IMR-90 (cell line): ENCODE measurements at regions not wholly inside any gene's neighbourhood (a gene's known extent, or its start where the extent isn't known, plus 50 kb on each side); places are given as distances from the start of the nearest gene placed in this dataset.

Source experiments
- ATAC-seq: fragments of 200-7000 bp; cut with Tn5 transposase; 2 replicates; pipeline ENCODE4 v1.9.1; 2020; ENCODE audit warnings: low read depth, mild to moderate bottlenecking, moderate library complexity
- BruUV-seq: library from RNA; stranded (reverse); fragments of 400-500 nt; replicated peaks from 2 replicates; lab custom pipeline; 2021; lab: Mats Ljungman, UMichigan
- CTCF ChIA-PET: fragments of 300-600 bp; formaldehyde crosslinking; extraction: SDS; loops from one replicate; lab custom pipeline; 2021; ENCODE audit warnings: antibody characterized with exemption; lab: Yijun Ruan, JAX
- POLR2A ChIA-PET: fragments of 300-600 bp; sonication (Branson Sonifier 250); formaldehyde crosslinking; loops from one replicate; lab custom pipeline; 2022; ENCODE audit warnings: antibody characterized with exemption; ENCODE audit not compliant: unreplicated experiment; lab: Charles Lee
- DNase-seq: peaks from one replicate; pipeline ENCODE4 v3.0.0; 2013
- H2AFZ ChIP-seq: replicated peaks from 2 replicates; pipeline ENCODE3; 2013; ENCODE audit warnings: low read length, mild to moderate bottlenecking; ENCODE audit not compliant: poor library complexity
- H2AK5ac ChIP-seq: 2 replicates; pipeline ENCODE4 v1.6.1; 2013; ENCODE audit warnings: low read depth, low read length, inconsistent platforms
- H2AK9ac ChIP-seq: replicated peaks from 2 replicates; pipeline ENCODE3; 2013; ENCODE audit warnings: mild to moderate bottlenecking, low read depth, low read length, moderate library complexity; ENCODE audit not compliant: poor library complexity
- H2BK120ac ChIP-seq: 2 replicates; pipeline ENCODE4 v1.6.1; 2013; ENCODE audit warnings: low read depth, low read length, inconsistent platforms
- H2BK15ac ChIP-seq: 3 replicates; pipeline ENCODE4 v1.6.1; 2013; ENCODE audit warnings: low read depth, low read length, inconsistent platforms
- H2BK20ac ChIP-seq: 2 replicates; pipeline ENCODE4 v1.6.1; 2013; ENCODE audit warnings: low read depth, mild to moderate bottlenecking, inconsistent platforms, low read length, moderate library complexity
- H2BK5ac ChIP-seq: 2 replicates; pipeline ENCODE4 v1.6.1; 2013; ENCODE audit warnings: mild to moderate bottlenecking, low read depth, low read length, inconsistent platforms; ENCODE audit not compliant: poor library complexity, severe bottlenecking
- H3K14ac ChIP-seq: replicated peaks from 2 replicates; pipeline ENCODE4 v1.6.1; 2013; ENCODE audit warnings: low read depth, low read length, inconsistent platforms
- H3K18ac ChIP-seq: 2 replicates; pipeline ENCODE4 v1.6.1; 2013; ENCODE audit warnings: low read depth, low read length, control low read depth
- H3K23ac ChIP-seq: 2 replicates; pipeline ENCODE4 v1.6.1; 2013; ENCODE audit warnings: low read depth, low read length, inconsistent platforms
- H3K27ac ChIP-seq: 2 replicates; pipeline ENCODE4 v1.5.1; 2013; ENCODE audit warnings: mild to moderate bottlenecking, control low read depth, low read length; ENCODE audit not compliant: insufficient read depth
- H3K27me3 ChIP-seq: 2 replicates; pipeline ENCODE4 v1.6.1; 2013; ENCODE audit warnings: low read length; ENCODE audit not compliant: control insufficient read depth, insufficient read depth
- H3K36me3 ChIP-seq: 2 replicates; pipeline ENCODE4 v1.6.1; 2013; ENCODE audit warnings: low read length, mixed read lengths; ENCODE audit not compliant: control insufficient read depth, insufficient read depth
- H3K4ac ChIP-seq: 2 replicates; pipeline ENCODE4 v1.6.1; 2013; ENCODE audit warnings: low read depth, low read length, inconsistent platforms
- H3K4me1 ChIP-seq: 2 replicates; pipeline ENCODE4 v1.6.1; 2013; ENCODE audit warnings: low read length, mixed read lengths; ENCODE audit not compliant: control insufficient read depth, insufficient read depth
- H3K4me2 ChIP-seq: 2 replicates; pipeline ENCODE4 v1.6.1; 2013; ENCODE audit warnings: low read depth, mild to moderate bottlenecking, control low read depth, low read length, moderate library complexity
- H3K4me3 ChIP-seq: 2 replicates; pipeline ENCODE4 v1.5.1; 2013; ENCODE audit warnings: low read depth, mild to moderate bottlenecking, control low read depth, low read length, moderate library complexity; ENCODE audit not compliant: insufficient read depth
- H3K56ac ChIP-seq: 2 replicates; pipeline ENCODE4 v1.6.1; 2013; ENCODE audit warnings: low read length, inconsistent platforms; ENCODE audit not compliant: insufficient read depth; ENCODE audit errors: extremely low read depth
- H3K79me1 ChIP-seq, 2 experiments: 2 replicates each; pipeline ENCODE4 v1.6.1; 2013; ENCODE audit warnings: low read length in 2 of 2, inconsistent platforms in 1 of 2, low read depth in 1 of 2
- H3K9ac ChIP-seq: 2 replicates; pipeline ENCODE4 v1.6.1; 2013; ENCODE audit warnings: low read depth, low read length, control low read depth
- H3K9me1 ChIP-seq: 2 replicates; pipeline ENCODE4 v1.6.1; 2013; ENCODE audit warnings: low read length, inconsistent platforms; ENCODE audit not compliant: insufficient read depth
- H3K9me3 ChIP-seq: 2 replicates; pipeline ENCODE4 v1.6.1; 2013; ENCODE audit warnings: low read length; ENCODE audit not compliant: control insufficient read depth, insufficient read depth
- H4K20me1 ChIP-seq: 2 replicates; pipeline ENCODE4 v1.6.1; 2013; ENCODE audit warnings: low read length, inconsistent platforms; ENCODE audit not compliant: insufficient read depth
- H4K5ac ChIP-seq: 2 replicates; pipeline ENCODE4 v1.6.1; 2013; ENCODE audit warnings: mild to moderate bottlenecking, low read depth, low read length, control low read depth
- H4K8ac ChIP-seq, 2 experiments: 2 replicates each; pipeline ENCODE4 v1.6.1; 2013; ENCODE audit warnings: low read depth in 2 of 2, low read length in 2 of 2, control low read depth in 1 of 2, inconsistent platforms in 1 of 2
- H4K91ac ChIP-seq: 2 replicates; pipeline ENCODE4 v1.6.1; 2013; ENCODE audit warnings: low read depth, low read length, inconsistent platforms; ENCODE audit not compliant: insufficient read depth
- BHLHE40 ChIP-seq: fragments of 150-350 bp; IDR thresholded peaks from 2 replicates; pipeline ENCODE4 v1.6.1; 2016; ENCODE audit warnings: mild to moderate bottlenecking, low read depth, low read length
- CHD1 ChIP-seq: IDR thresholded peaks from 2 replicates; pipeline ENCODE4 v1.6.1; 2012; ENCODE audit warnings: low read depth, low read length, improper control_type of control experiment
- FOS ChIP-seq: fragments of 150-350 bp; IDR thresholded peaks from 2 replicates; pipeline ENCODE4 v1.6.1; 2016; ENCODE audit warnings: low read depth, low read length
- MAFK ChIP-seq: IDR thresholded peaks from 2 replicates; pipeline ENCODE4 v1.6.1; 2012; ENCODE audit warnings: low read depth, low read length, improper control_type of control experiment
- MXI1 ChIP-seq: IDR thresholded peaks from 2 replicates; pipeline ENCODE4 v1.6.1; 2012; ENCODE audit warnings: low read depth, mild to moderate bottlenecking, low read length, moderate library complexity, borderline replicate concordance
- NFE2L2 ChIP-seq: fragments of 150-350 bp; IDR thresholded peaks from 2 replicates; pipeline ENCODE4 v1.6.1; 2016; ENCODE audit warnings: low read depth, mild to moderate bottlenecking, low read length
- POLR2A ChIP-seq: IDR thresholded peaks from 2 replicates; pipeline ENCODE4 v1.6.1; 2012; ENCODE audit warnings: mild to moderate bottlenecking, low read depth, low read length
- RAD21 ChIP-seq: IDR thresholded peaks from 2 replicates; pipeline ENCODE4 v1.6.1; 2012; ENCODE audit warnings: low read length, improper control_type of control experiment
- RCOR1 ChIP-seq: IDR thresholded peaks from 2 replicates; pipeline ENCODE4 v1.6.1; 2012; ENCODE audit warnings: mild to moderate bottlenecking, low read length, improper control_type of control experiment; ENCODE audit not compliant: insufficient replicate concordance
- RFX5 ChIP-seq: IDR thresholded peaks from 2 replicates; pipeline ENCODE4 v1.8.0; 2012; ENCODE audit warnings: low read depth, mild to moderate bottlenecking, low read length, moderate library complexity
- SMC3 ChIP-seq: fragments of 150-350 bp; IDR thresholded peaks from 2 replicates; pipeline ENCODE4 v1.6.1; 2016; ENCODE audit warnings: low read depth, mild to moderate bottlenecking, antibody characterized with exemption, low read length, moderate library complexity
- WGBS, 2 experiments: methylation state at CpG; one replicate each; pipeline versions ENCODE4 v1.1.5 to v1.1.7; 2013; ENCODE audit warnings: missing lambda C conversion rate in 2 of 2; ENCODE audit not compliant: insufficient read length in 1 of 2; ENCODE audit errors: extremely low coverage in 2 of 2; 5-methylcytosine and 5-hydroxymethylcytosine counted together
- dilution Hi-C: fragments of 300-500 bp; cut with HindIII; formaldehyde crosslinking; loops from one replicate; pipeline ENCODE4 v1.14.3; 2018; ENCODE audit warnings: low sequenced_read_pairs; ENCODE audit not compliant: unreplicated experiment
- in situ Hi-C: fragments of 300-500 bp; cut with MboI; formaldehyde crosslinking; loops from 3 replicates; pipeline ENCODE4 v1.14.3; 2019; ENCODE audit warnings: low sequenced_read_pairs, inconsistent platforms, mixed read lengths
- intact Hi-C: fragments of 100-400 bp; cut with micrococcal nuclease; formaldehyde crosslinking; loops from 2 replicates; pipeline ENCODE4 v1.10.0; 2022
- TF ChIP-seq, protein P1 (sequence below): conservative IDR thresholded peaks from 2 replicates; pipeline ENCODE4 v1.5.1; 2012; ENCODE audit warnings: mild to moderate bottlenecking, low read depth, low read length, improper control_type of control experiment
- TF ChIP-seq, protein P2 (sequence below): fragments of 150-350 bp; IDR thresholded peaks from 2 replicates; pipeline ENCODE4 v1.6.1; 2016; ENCODE audit warnings: low read depth, mild to moderate bottlenecking, low read length, moderate library complexity, borderline replicate concordance

DNA sequence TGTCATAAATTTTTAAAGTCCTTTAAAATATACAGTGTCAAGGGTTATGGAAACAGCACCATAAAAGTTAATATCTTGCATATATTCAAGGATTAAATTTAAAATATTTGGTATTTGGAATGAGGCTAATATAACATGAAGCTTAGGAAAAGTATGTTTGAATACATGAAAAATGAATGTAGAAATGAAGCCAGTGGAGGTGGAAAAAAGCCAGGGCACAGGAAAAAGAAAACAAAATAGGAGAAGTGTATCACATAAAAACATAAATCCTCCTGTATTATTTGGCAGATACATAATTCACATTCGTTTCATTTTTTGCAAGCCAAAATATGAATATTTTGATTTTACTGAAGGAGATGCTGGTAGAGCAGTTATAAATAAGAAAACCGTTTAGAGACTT is 587.0 kb upstream of the ZNF608 start:
- H3K27ac ChIP-seq, result no peak overlapping the region
- ChIA-PET CTCF (interaction anchor here (0.6 kb wide), 1 partner anchor 285 kb away, joined by 3 read pairs; no protein-coding TSS in a partner anchor), POLR2A (no interaction called here)
- no peak overlapping the region for H2BK5ac ChIP-seq
- no peak overlapping the region for H3K18ac ChIP-seq
- no peaks in the 10 kb centered on the region for H3K36me3 ChIP-seq
- H4K20me1 ChIP-seq, result no peaks in the 10 kb centered on the region
- no peaks in the 10 kb centered on the region; the same call in 1 of the 2 replicates for H3K27me3 ChIP-seq
- no peaks in the 10 kb centered on the region for H3K9me3 ChIP-seq
- peaks cover 4% of the 10 kb centered on the region; the same call in 1 of the 2 replicates for H3K4me1 ChIP-seq
- dilution Hi-C loops, result no loop called here
- in situ Hi-C loops, result no loop called here
- DNase-seq, result no peak
- H3K4me3 ChIP-seq, result no peak overlapping the region
- BruUV-seq, result no TSS peak
- ATAC-seq, result no peak
- WGBS, 2 experiments, result no CpG with 5 or more reads among the region's 2 CpGs
- H3K9me1 ChIP-seq, result no peaks in the 10 kb centered on the region
- no peak overlapping the region for H4K5ac ChIP-seq
- no peak overlapping the region for H2AK9ac ChIP-seq
- H3K79me1 ChIP-seq, result no peaks in the 10 kb centered on the region
- H3K9ac ChIP-seq, result no peak overlapping the region
- intact Hi-C loops, result no loop called here
- H3K23ac ChIP-seq, result no peak overlapping the region
- no peak overlapping the region for H2BK120ac ChIP-seq
- no peak overlapping the region for H2AFZ ChIP-seq
- no peak overlapping the region for H4K8ac ChIP-seq
- no peak overlapping the region for H3K14ac ChIP-seq
- no peak overlapping the region for H2AK5ac ChIP-seq
- no peak overlapping the region for H3K4me2 ChIP-seq
- no peak overlapping the region for H3K56ac ChIP-seq
- H2BK15ac ChIP-seq, result no peak overlapping the region
- H2BK20ac ChIP-seq, result no peak overlapping the region
- H3K4ac ChIP-seq, result no peak overlapping the region
- H4K91ac ChIP-seq, result no peak overlapping the region
- TF ChIP-seq POLR2A, result no peak
- no peak for TF ChIP-seq CHD1
- TF ChIP-seq BHLHE40, result no peak
- no peak for TF ChIP-seq MXI1
- no peak for TF ChIP-seq RCOR1
- TF ChIP-seq, protein P1, sequence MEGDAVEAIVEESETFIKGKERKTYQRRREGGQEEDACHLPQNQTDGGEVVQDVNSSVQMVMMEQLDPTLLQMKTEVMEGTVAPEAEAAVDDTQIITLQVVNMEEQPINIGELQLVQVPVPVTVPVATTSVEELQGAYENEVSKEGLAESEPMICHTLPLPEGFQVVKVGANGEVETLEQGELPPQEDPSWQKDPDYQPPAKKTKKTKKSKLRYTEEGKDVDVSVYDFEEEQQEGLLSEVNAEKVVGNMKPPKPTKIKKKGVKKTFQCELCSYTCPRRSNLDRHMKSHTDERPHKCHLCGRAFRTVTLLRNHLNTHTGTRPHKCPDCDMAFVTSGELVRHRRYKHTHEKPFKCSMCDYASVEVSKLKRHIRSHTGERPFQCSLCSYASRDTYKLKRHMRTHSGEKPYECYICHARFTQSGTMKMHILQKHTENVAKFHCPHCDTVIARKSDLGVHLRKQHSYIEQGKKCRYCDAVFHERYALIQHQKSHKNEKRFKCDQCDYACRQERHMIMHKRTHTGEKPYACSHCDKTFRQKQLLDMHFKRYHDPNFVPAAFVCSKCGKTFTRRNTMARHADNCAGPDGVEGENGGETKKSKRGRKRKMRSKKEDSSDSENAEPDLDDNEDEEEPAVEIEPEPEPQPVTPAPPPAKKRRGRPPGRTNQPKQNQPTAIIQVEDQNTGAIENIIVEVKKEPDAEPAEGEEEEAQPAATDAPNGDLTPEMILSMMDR, result no peak
- TF ChIP-seq SMC3, result no peak
- no peak for TF ChIP-seq NFE2L2
- TF ChIP-seq MAFK, result no peak
- TF ChIP-seq, protein P2, sequence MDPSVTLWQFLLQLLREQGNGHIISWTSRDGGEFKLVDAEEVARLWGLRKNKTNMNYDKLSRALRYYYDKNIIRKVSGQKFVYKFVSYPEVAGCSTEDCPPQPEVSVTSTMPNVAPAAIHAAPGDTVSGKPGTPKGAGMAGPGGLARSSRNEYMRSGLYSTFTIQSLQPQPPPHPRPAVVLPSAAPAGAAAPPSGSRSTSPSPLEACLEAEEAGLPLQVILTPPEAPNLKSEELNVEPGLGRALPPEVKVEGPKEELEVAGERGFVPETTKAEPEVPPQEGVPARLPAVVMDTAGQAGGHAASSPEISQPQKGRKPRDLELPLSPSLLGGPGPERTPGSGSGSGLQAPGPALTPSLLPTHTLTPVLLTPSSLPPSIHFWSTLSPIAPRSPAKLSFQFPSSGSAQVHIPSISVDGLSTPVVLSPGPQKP, result no peak
- TF ChIP-seq RAD21, result no peak
- no peak for TF ChIP-seq FOS
- no peak for TF ChIP-seq RFX5
